ENCODE measurements at regions not wholly inside any gene's neighbourhood (a gene's known extent, or its start where the extent isn't known, plus 50 kb on each side); places are given as distances from the start of the nearest gene placed in this dataset.

DNA sequence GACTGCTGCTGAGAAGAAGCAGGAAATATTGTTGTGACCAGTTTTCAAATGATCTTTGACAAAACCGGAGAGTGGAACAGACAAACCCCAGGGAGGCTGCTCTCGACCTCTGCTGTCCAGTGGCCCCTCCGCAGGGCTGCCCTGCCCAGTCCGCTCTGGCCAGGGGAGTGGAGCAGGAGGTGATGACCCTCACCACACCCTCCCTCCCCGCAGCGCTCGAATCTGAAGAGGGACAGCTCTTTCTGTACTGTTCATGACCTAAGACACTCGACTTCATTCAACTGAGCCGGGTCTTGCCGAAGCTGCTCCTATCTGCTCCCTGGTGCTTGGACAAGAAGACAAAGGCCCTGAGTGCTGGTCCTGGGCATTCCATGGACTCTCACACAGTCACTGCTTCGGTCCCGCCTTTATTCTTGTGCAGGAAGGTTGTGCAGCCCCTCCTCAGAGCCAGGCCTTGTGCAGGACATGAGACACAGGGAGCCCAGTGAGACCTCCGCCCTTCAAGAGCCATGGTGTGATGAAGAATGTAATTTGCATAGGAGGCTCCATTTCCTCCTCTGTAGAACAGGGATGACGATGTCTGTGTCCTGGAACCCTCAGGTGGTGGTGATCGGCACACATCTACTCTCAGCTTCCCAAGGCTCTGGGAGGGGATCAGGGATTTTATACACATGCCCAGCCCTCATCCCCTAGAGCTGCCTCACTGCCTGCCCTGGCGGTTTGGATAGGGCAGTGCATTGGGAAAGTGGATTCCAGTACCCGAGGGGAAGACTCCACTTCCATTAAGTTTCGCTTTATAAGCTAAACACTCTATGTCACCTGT, 97.1 kb upstream of the PRR20G start:
- TF ChIP-seq, protein P1, sequence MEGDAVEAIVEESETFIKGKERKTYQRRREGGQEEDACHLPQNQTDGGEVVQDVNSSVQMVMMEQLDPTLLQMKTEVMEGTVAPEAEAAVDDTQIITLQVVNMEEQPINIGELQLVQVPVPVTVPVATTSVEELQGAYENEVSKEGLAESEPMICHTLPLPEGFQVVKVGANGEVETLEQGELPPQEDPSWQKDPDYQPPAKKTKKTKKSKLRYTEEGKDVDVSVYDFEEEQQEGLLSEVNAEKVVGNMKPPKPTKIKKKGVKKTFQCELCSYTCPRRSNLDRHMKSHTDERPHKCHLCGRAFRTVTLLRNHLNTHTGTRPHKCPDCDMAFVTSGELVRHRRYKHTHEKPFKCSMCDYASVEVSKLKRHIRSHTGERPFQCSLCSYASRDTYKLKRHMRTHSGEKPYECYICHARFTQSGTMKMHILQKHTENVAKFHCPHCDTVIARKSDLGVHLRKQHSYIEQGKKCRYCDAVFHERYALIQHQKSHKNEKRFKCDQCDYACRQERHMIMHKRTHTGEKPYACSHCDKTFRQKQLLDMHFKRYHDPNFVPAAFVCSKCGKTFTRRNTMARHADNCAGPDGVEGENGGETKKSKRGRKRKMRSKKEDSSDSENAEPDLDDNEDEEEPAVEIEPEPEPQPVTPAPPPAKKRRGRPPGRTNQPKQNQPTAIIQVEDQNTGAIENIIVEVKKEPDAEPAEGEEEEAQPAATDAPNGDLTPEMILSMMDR (IDR thresholded peaks at IDR 0.05; ENCODE audit: poor library complexity, severe bottlenecking) = no peak
- TF ChIP-seq EZH2 (IDR thresholded peaks at IDR 0.05; ENCODE audit: borderline replicate concordance, insufficient read depth, low read length, poor library complexity, severe bottlenecking) = no peak

Data from neural cell (in vitro differentiated cells).